HL-60 (cell line): ENCODE measurements at regions not wholly inside any gene's neighbourhood (a gene's known extent, or its start where the extent isn't known, plus 50 kb on each side); places are given as distances from the start of the nearest gene placed in this dataset.

Source experiments
- CTCF ChIP-seq: IDR thresholded peaks from one replicate; pipeline ENCODE4 v1.5.1; 2011; ENCODE audit warnings: low read length, control low read depth, inconsistent platforms; ENCODE audit not compliant: insufficient read depth
- POLR2AphosphoS5 ChIP-seq: IDR thresholded peaks from 2 replicates; pipeline ENCODE4 v1.6.1; 2012; ENCODE audit warnings: low read depth
- REST ChIP-seq: IDR thresholded peaks from 2 replicates; pipeline ENCODE4 v1.6.1; 2012; ENCODE audit warnings: low read depth; ENCODE audit not compliant: insufficient replicate concordance

DNA sequence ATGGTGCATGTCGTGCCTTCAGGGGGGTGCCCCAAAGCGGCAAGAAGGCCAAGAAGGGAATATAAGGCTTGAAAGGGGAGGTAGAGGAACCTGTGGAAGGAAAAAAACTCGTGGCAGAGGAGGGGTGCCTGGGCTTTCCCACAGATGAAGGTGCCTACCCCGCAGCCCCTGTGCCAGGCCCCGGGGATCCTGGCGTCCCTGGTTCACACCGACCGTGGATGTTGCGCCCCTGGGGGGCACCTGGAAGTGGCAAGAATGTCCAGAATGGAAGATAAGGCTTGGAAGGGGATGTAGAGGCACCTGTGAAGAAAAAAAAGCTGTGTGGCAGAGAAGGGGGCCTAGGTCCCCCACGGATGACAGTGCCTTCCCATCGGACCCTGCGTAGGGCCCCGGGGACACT, 282.2 kb downstream of the ALG10 start:
- no peak for TF ChIP-seq CTCF
- TF ChIP-seq POLR2AphosphoS5: no peak
- TF ChIP-seq REST: no peak
